GM18867 (cell line): ENCODE measurements at regions not wholly inside any gene's neighbourhood (a gene's known extent, or its start where the extent isn't known, plus 50 kb on each side); places are given as distances from the start of the nearest gene placed in this dataset.

Experiments used
- ATAC-seq: cut with Tn5 transposase; IDR thresholded peaks from one replicate; pipeline ENCODE4 v1.9.1; 2021; ENCODE audit warnings: mild to moderate bottlenecking, moderate library complexity; ENCODE audit not compliant: unreplicated experiment

DNA sequence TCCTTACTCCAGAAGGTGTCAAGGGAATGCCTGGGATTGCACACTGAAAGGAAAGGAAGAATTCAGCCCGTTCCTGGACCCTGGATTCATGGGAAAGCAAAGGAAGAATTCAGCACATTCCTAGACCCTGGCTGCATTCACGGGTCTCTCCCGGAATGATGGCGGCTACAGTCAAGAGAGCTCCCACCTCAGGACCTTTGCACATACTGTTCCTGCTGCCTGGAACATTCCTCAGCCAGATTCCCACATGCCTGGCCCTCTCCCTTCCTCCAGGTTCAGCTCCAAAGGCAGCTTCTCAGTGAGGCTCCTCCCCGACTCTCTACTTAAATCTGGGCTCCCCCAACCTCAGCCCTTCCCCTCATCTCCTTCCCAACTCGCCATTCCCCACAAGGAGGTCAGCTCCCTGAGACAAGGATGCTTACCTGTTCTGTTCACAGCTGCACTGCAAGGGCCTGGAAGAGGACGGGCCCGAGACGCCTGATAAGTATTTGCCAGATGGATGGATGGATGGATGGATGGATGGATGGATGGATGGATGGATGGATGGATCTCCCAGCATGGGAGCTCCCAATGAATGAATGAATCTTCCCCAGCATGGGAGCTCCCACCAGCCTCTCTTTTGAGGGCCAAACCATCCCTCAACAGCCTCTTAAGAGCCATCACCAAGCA lies 77.4 kb downstream of the NCOR2 start:
- no peak for ATAC-seq

GRCh38 chr12:124489220-124489619 lies 78.2 kb downstream of the NCOR2 start:
- ATAC-seq: no peak

DNA sequence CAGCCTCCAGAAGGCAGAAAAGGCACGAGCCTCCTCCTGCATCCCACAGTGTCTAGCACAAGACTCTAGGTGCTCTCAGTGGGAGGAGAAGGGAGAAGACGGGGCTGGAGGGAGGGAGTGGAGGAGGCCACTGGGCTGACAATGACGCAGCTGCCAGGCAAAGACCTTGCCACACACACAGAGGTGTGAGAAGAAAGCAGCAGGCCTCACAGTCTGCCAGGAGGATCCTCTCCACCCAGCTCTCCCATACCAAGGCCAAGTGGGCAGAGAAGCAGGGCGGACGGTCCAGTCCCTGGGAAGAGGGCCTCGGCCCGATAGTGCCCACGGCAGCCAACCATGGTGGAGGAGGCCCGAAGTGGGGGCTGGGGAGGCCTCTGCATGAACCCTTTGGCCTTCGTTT lies 78.9 kb downstream of the NCOR2 start:
- no peak for ATAC-seq

- no peak for ATAC-seq
These were observed 79.6 kb downstream of the NCOR2 start for GRCh38 chr12:124487834-124488165.

- no peak for ATAC-seq
These were observed 80.2 kb downstream of the NCOR2 start for GRCh38 chr12:124487066-124487833.

- no peak for ATAC-seq
These were observed 81.0 kb downstream of the NCOR2 start for GRCh38 chr12:124486346-124486963.

GRCh38 chr12:124485371-124485770 lies 82.0 kb downstream of the NCOR2 start:
- no peak for ATAC-seq

DNA sequence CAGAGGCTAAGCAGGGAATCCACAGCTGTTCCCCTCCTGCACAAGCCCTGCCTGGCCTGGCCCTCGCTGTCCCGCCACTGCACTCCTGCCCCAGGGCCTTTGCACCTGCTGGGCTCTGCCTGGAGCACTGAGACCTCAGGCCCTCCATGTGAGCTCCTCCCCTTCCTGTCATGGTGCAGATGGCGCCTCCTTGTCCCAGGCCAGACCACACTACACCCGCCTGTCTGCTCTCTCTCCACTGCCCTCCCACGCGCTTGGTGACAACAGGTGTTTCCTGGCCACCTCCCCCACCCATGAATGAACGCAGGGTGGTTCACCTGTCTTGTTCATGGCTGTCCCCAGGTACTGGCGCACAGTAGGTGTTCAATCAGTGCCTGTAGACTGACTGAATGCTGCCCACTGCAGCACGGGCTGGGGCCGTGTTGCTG lies 82.9 kb downstream of the NCOR2 start:
- ATAC-seq: peak; percentile 30

GRCh38 chr12:124484067-124484466 lies 83.3 kb downstream of the NCOR2 start:
- no peak for ATAC-seq

DNA sequence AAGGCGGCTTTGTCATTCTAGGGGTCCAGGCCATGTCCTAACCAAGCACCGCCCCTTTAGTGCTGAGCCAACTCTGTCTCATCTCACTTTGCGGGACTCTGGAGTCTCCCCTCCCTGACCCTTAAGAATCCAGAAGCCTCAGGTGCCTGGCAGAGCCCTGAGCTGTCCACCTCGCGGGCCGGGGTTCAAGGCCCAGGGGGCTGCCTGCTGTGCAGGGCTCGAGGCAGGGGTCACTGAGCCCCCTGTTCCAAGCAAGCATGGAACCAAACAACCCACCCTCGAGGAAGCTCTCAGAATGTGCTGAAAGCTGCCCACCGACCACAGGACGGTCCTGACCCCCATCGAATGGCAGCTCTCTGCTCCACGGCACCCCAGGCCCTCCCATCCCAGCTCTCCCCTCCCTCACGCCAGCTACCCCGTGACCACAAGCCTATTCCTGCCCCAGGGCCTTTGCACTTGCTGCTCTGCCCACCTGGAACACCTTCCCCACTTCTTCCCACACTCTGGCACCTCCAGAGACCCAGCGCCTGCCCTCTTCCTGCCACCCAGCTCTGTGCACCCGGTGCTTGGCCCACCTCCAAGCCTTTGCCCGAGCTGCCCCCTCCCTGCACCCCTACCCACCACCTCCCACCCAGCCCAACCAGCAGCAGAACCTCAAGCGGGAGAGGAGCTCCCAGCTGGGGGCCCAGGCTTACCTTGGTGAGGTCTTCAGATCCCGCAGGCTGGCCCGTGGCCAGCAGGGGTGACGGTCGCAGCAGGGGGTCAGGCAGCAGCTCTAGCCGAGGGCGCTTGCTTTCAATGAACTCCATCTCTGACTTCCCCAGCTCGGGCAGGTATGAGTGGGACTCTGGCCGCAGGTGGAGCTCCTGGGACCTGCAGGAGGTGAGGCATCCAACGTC lies 84.3 kb downstream of the NCOR2 start:
- ATAC-seq: no peak

DNA sequence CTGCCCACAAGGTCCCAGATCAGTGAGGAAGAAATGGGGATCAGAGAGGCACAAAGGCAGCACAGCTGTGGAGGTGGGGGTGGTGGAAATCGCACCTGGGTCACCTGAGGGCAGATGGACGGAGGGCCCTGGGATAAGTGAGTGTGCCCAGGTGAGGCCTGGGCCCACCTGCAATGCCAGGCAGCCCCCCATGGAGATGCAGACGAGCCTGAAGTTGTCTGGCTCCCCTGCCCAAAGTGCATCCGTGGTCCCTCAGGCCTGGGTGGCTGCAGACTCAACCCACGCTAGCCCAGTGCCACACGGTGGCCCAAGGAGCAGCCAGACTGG lies 84.9 kb downstream of the NCOR2 start:
- ATAC-seq: no peak

GRCh38 chr12:124481772-124482566 lies 85.4 kb downstream of the NCOR2 start:
- ATAC-seq: no peak

GRCh38 chr12:124481257-124481750 lies 86.1 kb downstream of the NCOR2 start:
- no peak for ATAC-seq

GRCh38 chr12:124480469-124481256 lies 86.7 kb downstream of the NCOR2 start:
- peak; percentile 70 for ATAC-seq

- ATAC-seq: peak; percentile 23
These were observed 87.5 kb downstream of the NCOR2 start for GRCh38 chr12:124479680-124480468.

DNA sequence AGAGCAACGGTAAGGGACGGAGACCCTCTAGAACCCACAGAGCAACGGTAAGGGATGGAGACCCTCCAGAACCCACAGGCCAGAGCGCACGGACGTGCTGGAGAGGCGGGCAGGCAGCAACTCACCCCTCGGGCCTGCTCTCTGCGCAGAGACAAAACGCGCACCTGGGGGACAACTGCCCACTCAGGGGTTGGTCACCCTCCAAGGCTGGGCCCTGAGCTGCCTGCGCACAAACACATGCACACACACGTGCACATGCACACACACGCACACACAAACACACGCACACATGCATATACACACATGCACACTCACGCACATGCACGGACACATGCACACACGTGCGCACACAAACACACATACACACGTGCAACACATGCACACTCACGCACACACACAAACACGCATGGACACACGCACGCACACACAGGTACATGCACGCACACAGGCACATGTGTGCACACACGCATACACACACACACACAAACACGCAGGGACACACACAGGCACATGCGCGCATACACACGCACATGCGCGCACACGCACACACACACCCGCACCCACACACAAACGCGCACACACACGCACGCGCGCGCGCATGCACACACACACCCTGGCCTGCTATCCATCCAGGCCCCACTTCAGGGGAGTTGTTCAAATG lies 88.3 kb downstream of the NCOR2 start:
- ATAC-seq: no peak

GRCh38 chr12:124478416-124478815 lies 89.0 kb downstream of the NCOR2 start:
- ATAC-seq: no peak
